Fibroblast of lung (primary cell): ENCODE measurements at regions not wholly inside any gene's neighbourhood (a gene's known extent, or its start where the extent isn't known, plus 50 kb on each side); places are given as distances from the start of the nearest gene placed in this dataset.

Experiments used
- DNase-seq, 2 donors: peaks; one replicate each; pipeline versions ENCODE4 v3.0.0 to v3.0.0-alpha.2; 2010; ENCODE audit warnings: low read depth in 2 of 2
- H2AFZ ChIP-seq: 2 replicates; pipeline ENCODE4 v1.5.1; 2012; ENCODE audit warnings: low read length, control low read depth, inconsistent platforms
- H3K27ac ChIP-seq: 2 replicates; pipeline ENCODE4 v1.5.1; 2011; ENCODE audit warnings: low read length, control low read depth; ENCODE audit not compliant: insufficient read depth
- H3K27me3 ChIP-seq: 2 replicates; pipeline ENCODE4 v1.5.1; 2011; ENCODE audit warnings: mild to moderate bottlenecking, low read length; ENCODE audit not compliant: control insufficient read depth, insufficient read depth
- H3K36me3 ChIP-seq: 2 replicates; pipeline ENCODE4 v1.5.1; 2011; ENCODE audit warnings: low read length; ENCODE audit not compliant: control insufficient read depth, insufficient read depth
- H3K4me1 ChIP-seq: 2 replicates; pipeline ENCODE4 v1.5.1; 2011; ENCODE audit warnings: low read length; ENCODE audit not compliant: control insufficient read depth, insufficient read depth; ENCODE audit errors: extremely low read depth
- H3K4me2 ChIP-seq: 2 replicates; pipeline ENCODE4 v1.5.1; 2011; ENCODE audit warnings: low read length, control low read depth; ENCODE audit not compliant: insufficient read depth; ENCODE audit errors: extremely low read depth
- H3K4me3 ChIP-seq, 4 experiments: fragments of 200-600 bp in 1 of 4; sonication (generic) in 1 of 4; replicated peaks in 1 of 4; 2 replicates each; pipeline ENCODE4 v1.5.1; 2011 to 2016; ENCODE audit warnings: low read length in 4 of 4, low read depth in 3 of 4, mild to moderate bottlenecking in 3 of 4, control low read depth in 2 of 4, inconsistent platforms in 1 of 4, mixed read lengths in 1 of 4; ENCODE audit not compliant: insufficient read depth in 1 of 4; ENCODE audit errors: control extremely low read depth in 1 of 4
- H3K79me2 ChIP-seq: 2 replicates; pipeline ENCODE4 v1.5.1; 2012; ENCODE audit warnings: mild to moderate bottlenecking, low read length, inconsistent platforms; ENCODE audit not compliant: control insufficient read depth, insufficient read depth
- H3K9ac ChIP-seq: 2 replicates; pipeline ENCODE4 v1.5.1; 2011; ENCODE audit warnings: mild to moderate bottlenecking, low read length, control low read depth; ENCODE audit not compliant: insufficient read depth
- H3K9me3 ChIP-seq: 2 replicates; pipeline ENCODE4 v1.5.1; 2012; ENCODE audit warnings: low read depth, low read length; ENCODE audit not compliant: control insufficient read depth, insufficient read depth
- H4K20me1 ChIP-seq: 2 replicates; pipeline ENCODE4 v1.5.1; 2011; ENCODE audit warnings: low read length; ENCODE audit not compliant: control insufficient read depth, insufficient read depth; ENCODE audit errors: extremely low read depth
- EZH2 ChIP-seq: IDR thresholded peaks from 2 replicates; pipeline ENCODE4 v1.5.1; 2012; ENCODE audit warnings: low read length, control low read depth, mild to moderate bottlenecking; ENCODE audit errors: missing control alignments
- TF ChIP-seq, protein P1 (sequence below), 2 donors: IDR thresholded peaks in 1 of 2; conservative IDR thresholded peaks in 1 of 2; 1 replicate in 1 of 2; 2 replicates in 1 of 2; pipeline ENCODE4 v1.5.1; 2011 to 2012; ENCODE audit warnings: low read length in 2 of 2, control low read depth in 1 of 2, inconsistent platforms in 1 of 2, low read depth in 1 of 2, mild to moderate bottlenecking in 1 of 2

DNA sequence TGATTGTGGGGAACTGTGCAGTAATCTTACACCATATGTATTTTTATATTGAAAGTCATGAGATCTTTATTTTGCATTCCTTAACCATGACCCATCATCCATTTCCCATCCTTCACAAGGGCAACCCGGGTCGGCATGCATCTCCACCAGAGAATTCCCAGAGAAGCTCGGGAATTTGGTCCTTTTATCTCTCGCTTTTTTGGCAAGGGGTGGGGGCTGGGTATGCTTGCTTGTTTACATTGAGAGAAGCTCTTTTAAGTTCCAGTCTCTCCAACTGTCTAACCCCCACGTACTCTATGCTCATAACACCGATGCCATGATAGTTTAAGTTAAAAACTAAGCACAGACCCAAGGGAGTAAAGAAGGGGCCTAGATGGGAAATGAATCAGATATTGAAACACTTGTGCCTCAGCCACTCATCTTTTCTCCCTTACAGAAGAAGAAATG lies 109.9 kb upstream of the NFIB start:
- Histone ChIP-seq H3K9me3 (no peaks in the 10 kb centered on the region), H3K9ac (no peak overlapping the region), H3K79me2 (no peaks in the 10 kb centered on the region), H4K20me1 (no peaks in the 10 kb centered on the region), H3K4me1 (peaks cover 6% of the 10 kb centered on the region), H2AFZ (no peak overlapping the region), H3K4me3 (no peak overlapping the region), H3K27ac (peak overlapping the region; percentile 39), H3K27me3 (peaks cover 5% of the 10 kb centered on the region), H3K36me3 (no peaks in the 10 kb centered on the region), H3K4me2 (peak overlapping the region; percentile 77)
- peak; percentile 82 to 86 for DNase-seq
- TF ChIP-seq EZH2: no peak
- TF ChIP-seq, protein P1, sequence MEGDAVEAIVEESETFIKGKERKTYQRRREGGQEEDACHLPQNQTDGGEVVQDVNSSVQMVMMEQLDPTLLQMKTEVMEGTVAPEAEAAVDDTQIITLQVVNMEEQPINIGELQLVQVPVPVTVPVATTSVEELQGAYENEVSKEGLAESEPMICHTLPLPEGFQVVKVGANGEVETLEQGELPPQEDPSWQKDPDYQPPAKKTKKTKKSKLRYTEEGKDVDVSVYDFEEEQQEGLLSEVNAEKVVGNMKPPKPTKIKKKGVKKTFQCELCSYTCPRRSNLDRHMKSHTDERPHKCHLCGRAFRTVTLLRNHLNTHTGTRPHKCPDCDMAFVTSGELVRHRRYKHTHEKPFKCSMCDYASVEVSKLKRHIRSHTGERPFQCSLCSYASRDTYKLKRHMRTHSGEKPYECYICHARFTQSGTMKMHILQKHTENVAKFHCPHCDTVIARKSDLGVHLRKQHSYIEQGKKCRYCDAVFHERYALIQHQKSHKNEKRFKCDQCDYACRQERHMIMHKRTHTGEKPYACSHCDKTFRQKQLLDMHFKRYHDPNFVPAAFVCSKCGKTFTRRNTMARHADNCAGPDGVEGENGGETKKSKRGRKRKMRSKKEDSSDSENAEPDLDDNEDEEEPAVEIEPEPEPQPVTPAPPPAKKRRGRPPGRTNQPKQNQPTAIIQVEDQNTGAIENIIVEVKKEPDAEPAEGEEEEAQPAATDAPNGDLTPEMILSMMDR (conservative IDR thresholded peaks at IDR 0.05 in 1 of 2, IDR thresholded peaks at IDR 0.05 in 1 of 2; ENCODE audit: low read depth in 1 of 2, low read length in 2 of 2): no peak

DNA sequence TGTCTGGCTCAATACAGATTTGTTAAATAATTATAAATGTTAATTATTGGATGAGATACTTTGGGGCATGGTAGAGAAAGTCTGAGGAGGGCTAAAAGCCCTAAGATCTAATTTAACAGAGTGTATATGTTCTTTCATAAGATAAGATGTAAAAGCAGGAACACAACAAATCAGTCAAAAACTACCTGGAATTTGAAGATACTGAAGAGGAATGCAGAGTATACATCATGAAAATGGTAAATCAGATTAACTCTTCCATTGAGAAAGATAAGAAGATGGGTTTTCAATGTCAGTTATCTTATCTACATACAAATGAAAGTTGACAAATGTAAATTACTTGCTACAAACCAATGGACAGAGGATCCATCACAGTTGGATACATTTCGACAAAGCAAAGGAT lies 107.3 kb upstream of the NFIB start:
- TF ChIP-seq EZH2: no peak
- TF ChIP-seq, protein P1 (conservative IDR thresholded peaks at IDR 0.05 in 1 of 2, IDR thresholded peaks at IDR 0.05 in 1 of 2; ENCODE audit: low read depth in 1 of 2, low read length in 2 of 2): no peak
- Histone ChIP-seq H3K4me3 (no peak overlapping the region), H3K27me3 (peaks cover 5% of the 10 kb centered on the region), H3K27ac (no peak overlapping the region), H3K4me1 (peaks cover 8% of the 10 kb centered on the region), H3K36me3 (no peaks in the 10 kb centered on the region), H2AFZ (no peak overlapping the region), H3K4me2 (no peak overlapping the region), H3K9me3 (no peaks in the 10 kb centered on the region), H3K79me2 (no peaks in the 10 kb centered on the region), H4K20me1 (no peaks in the 10 kb centered on the region), H3K9ac (no peak overlapping the region)
- DNase-seq: no peak

DNA sequence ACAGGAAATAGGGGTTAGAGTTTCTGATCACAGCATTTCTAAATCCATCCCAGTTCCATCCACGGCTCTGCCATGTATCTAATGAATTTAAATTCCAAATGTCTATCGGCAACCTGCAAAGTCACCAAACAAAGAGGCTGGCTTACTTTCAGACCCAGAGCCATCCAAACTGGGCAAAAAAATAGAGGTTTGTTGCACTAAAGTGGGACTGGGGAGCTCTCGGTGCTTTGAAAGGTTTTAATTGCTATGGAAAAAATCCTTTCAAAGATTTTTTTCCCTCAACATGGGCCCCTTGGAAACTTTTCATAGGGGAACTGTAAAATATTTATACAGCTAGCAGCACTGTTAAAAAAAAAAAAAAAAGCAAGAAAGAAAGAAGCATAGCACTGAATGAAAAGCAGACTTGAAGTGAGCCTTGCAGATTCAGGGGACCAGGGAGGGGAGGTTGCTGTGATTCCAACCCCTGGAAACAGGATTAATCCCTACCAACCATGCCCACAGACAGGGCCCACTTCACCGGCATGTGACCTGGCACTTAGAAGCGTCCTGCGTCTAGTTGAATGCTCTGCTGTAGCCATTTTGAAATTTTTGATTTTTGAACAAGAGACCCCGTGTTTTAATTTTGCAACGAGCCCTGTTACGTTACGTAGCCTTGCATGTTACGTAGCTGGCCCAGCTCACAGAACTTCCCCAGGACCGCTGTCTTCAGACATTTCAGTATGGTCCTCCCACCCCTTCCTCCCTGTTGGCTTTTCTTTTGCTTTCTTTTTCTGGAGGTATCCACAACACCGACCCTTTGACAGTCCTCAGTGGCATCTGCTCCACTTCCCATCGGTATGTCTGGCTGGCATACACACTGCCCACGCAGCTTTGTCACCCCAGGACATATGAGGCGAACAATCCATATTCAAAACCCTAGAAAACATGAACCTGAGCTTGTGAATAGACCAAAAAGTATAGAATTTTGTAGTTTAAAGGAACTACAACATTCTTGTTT lies 105.3 kb upstream of the NFIB start:
- Histone ChIP-seq H3K4me1 (peaks cover 9% of the 10 kb centered on the region), H3K79me2 (no peaks in the 10 kb centered on the region), H3K27ac (no peak overlapping the region), H3K27me3 (peaks cover 8% of the 10 kb centered on the region), H2AFZ (no peak overlapping the region), H3K4me3 (peak overlapping the region in 1 of 4 experiments; percentile 5), H3K36me3 (no peaks in the 10 kb centered on the region), H3K9me3 (no peaks in the 10 kb centered on the region), H3K4me2 (peak overlapping the region; percentile 44), H4K20me1 (no peaks in the 10 kb centered on the region), H3K9ac (no peak overlapping the region)
- DNase-seq: no peak
- TF ChIP-seq EZH2: no peak
- TF ChIP-seq, protein P1 (conservative IDR thresholded peaks at IDR 0.05 in 1 of 2, IDR thresholded peaks at IDR 0.05 in 1 of 2; ENCODE audit: low read depth in 1 of 2, low read length in 2 of 2): no peak
